OCI-LY7 (cell line): ENCODE measurements at regions not wholly inside any gene's neighbourhood (a gene's known extent, or its start where the extent isn't known, plus 50 kb on each side); places are given as distances from the start of the nearest gene placed in this dataset.

ENCODE experiments used
- BruUV-seq: library from RNA; stranded (reverse); fragments of 400-500 nt; replicated peaks from 2 replicates; lab custom pipeline; 2021; lab: Mats Ljungman, UMichigan
- CTCF ChIA-PET: fragments of 300-600 bp; sonication (Branson Sonifier 250); formaldehyde crosslinking; loops from one replicate; lab custom pipeline; 2022; ENCODE audit warnings: antibody characterized with exemption; ENCODE audit not compliant: unreplicated experiment; lab: Charles Lee
- POLR2A ChIA-PET: fragments of 300-600 bp; sonication (Branson Sonifier 250); formaldehyde crosslinking; loops from one replicate; lab custom pipeline; 2022; ENCODE audit warnings: antibody characterized with exemption; lab: Charles Lee
- DNase-seq: peaks from one replicate; pipeline ENCODE4 v3.0.0-alpha.2; 2015; ENCODE audit warnings: low spot score
- H2AFZ ChIP-seq: fragments of 200-600 bp; sonication (generic), shearing (Covaris generic); 2 replicates; pipeline ENCODE4 v1.6.1; 2014; ENCODE audit warnings: mild to moderate bottlenecking, antibody characterized with exemption, low read length, moderate library complexity
- H3K27ac ChIP-seq: fragments of 200-600 bp; sonication (generic); 2 replicates; pipeline ENCODE4 v1.5.1; 2014; ENCODE audit warnings: mixed run types, low read depth, mild to moderate bottlenecking, moderate library complexity, low read length, inconsistent platforms; ENCODE audit not compliant: poor library complexity, severe bottlenecking
- H3K36me3 ChIP-seq: fragments of 200-600 bp; sonication (generic); 2 replicates; pipeline ENCODE4 v1.6.1; 2014; ENCODE audit warnings: mild to moderate bottlenecking, antibody characterized with exemption, low read length, moderate library complexity, mixed read lengths; ENCODE audit not compliant: insufficient read depth
- H3K4me1 ChIP-seq: fragments of 200-600 bp; sonication (generic); 2 replicates; pipeline ENCODE4 v1.5.1; 2014; ENCODE audit warnings: mild to moderate bottlenecking, low read length; ENCODE audit not compliant: insufficient read depth, poor library complexity, severe bottlenecking
- H3K4me2 ChIP-seq: fragments of 200-600 bp; sonication (generic); 2 replicates; pipeline ENCODE4 v1.6.1; 2014; ENCODE audit warnings: mild to moderate bottlenecking, low read length
- H3K4me3 ChIP-seq: fragments of 200-600 bp; sonication (generic); 2 replicates; pipeline ENCODE4 v1.5.1; 2014; ENCODE audit warnings: mild to moderate bottlenecking, low read depth, low read length; ENCODE audit not compliant: poor library complexity, severe bottlenecking
- H3K79me2 ChIP-seq: fragments of 200-600 bp; sonication (generic); 2 replicates; pipeline ENCODE4 v1.6.1; 2016; ENCODE audit warnings: low read depth, mild to moderate bottlenecking, low read length, moderate library complexity, mixed read lengths; ENCODE audit not compliant: insufficient read depth
- H3K9me2 ChIP-seq: fragments of 200-600 bp; sonication (generic); 2 replicates; pipeline ENCODE4 v1.6.1; 2016; ENCODE audit warnings: mild to moderate bottlenecking, low read length, mixed read lengths; ENCODE audit not compliant: insufficient read depth
- H3K9me3 ChIP-seq: fragments of 200-600 bp; sonication (generic); 2 replicates; pipeline ENCODE4 v1.6.1; 2014; ENCODE audit warnings: mild to moderate bottlenecking, mixed run types, low read length, mixed read lengths
- H4K20me1 ChIP-seq: fragments of 200-600 bp; sonication (generic); 2 replicates; pipeline ENCODE4 v1.6.1; 2014; ENCODE audit warnings: mild to moderate bottlenecking, antibody characterized with exemption, low read length, moderate library complexity, mixed read lengths; ENCODE audit not compliant: insufficient read depth
- EZH2phosphoT487 ChIP-seq: fragments of 200-600 bp; sonication (generic); IDR thresholded peaks from 2 replicates; pipeline ENCODE4 v1.6.1; 2018; ENCODE audit warnings: low read depth, borderline replicate concordance, mild to moderate bottlenecking, mixed run types, antibody characterized with exemption, low read length, moderate library complexity, mixed read lengths
- intact Hi-C: fragments of 100-400 bp; cut with micrococcal nuclease; formaldehyde crosslinking; loops from one replicate; pipeline ENCODE4 v1.10.0; 2022; ENCODE audit not compliant: unreplicated experiment
- TF ChIP-seq, protein P1 (sequence below): fragments of 200-600 bp; sonication (generic); conservative IDR thresholded peaks from 2 replicates; pipeline ENCODE4 v1.5.1; 2014; ENCODE audit warnings: mild to moderate bottlenecking, antibody characterized with exemption, low read length, moderate library complexity, mixed read lengths

DNA sequence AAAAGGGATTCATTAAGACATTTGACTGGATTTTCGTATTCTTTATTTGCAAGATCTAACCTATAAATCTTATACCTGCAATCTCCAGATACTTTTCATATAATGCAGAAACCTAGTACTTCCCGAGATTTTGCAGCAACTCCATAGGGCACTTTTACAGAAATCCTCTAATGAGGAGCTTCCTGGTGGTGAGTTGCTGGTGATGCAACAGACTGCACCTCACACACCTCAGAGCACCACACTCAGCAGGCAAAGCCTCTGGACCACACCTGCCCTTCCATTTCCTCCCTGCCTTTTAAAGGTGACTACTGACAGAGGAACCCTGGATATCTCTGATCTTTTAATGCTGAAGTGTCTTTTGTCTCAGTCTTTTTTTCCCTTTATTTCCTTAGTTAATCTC, 289.4 kb downstream of the TRAM1L1 start:
- H3K9me2 ChIP-seq, result no peaks in the 10 kb centered on the region
- no peak for DNase-seq
- H3K4me2 ChIP-seq, result no peak overlapping the region
- H3K4me1 ChIP-seq, result no peaks in the 10 kb centered on the region
- H3K36me3 ChIP-seq, result no peaks in the 10 kb centered on the region
- intact Hi-C loops, result no loop called here
- ChIA-PET POLR2A (interaction anchor here (0.9 kb wide), 1 partner anchor 11 kb away, joined by 3 read pairs; no protein-coding TSS in a partner anchor), CTCF (no interaction called here)
- no peaks in the 10 kb centered on the region for H3K79me2 ChIP-seq
- no peak overlapping the region for H3K4me3 ChIP-seq
- no peak overlapping the region for H2AFZ ChIP-seq
- H4K20me1 ChIP-seq, result no peaks in the 10 kb centered on the region
- no peak overlapping the region for H3K27ac ChIP-seq
- BruUV-seq, result no TSS peak
- TF ChIP-seq, protein P1, sequence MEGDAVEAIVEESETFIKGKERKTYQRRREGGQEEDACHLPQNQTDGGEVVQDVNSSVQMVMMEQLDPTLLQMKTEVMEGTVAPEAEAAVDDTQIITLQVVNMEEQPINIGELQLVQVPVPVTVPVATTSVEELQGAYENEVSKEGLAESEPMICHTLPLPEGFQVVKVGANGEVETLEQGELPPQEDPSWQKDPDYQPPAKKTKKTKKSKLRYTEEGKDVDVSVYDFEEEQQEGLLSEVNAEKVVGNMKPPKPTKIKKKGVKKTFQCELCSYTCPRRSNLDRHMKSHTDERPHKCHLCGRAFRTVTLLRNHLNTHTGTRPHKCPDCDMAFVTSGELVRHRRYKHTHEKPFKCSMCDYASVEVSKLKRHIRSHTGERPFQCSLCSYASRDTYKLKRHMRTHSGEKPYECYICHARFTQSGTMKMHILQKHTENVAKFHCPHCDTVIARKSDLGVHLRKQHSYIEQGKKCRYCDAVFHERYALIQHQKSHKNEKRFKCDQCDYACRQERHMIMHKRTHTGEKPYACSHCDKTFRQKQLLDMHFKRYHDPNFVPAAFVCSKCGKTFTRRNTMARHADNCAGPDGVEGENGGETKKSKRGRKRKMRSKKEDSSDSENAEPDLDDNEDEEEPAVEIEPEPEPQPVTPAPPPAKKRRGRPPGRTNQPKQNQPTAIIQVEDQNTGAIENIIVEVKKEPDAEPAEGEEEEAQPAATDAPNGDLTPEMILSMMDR, result no peak
- TF ChIP-seq EZH2phosphoT487, result no peak
- no peaks in the 10 kb centered on the region for H3K9me3 ChIP-seq

DNA sequence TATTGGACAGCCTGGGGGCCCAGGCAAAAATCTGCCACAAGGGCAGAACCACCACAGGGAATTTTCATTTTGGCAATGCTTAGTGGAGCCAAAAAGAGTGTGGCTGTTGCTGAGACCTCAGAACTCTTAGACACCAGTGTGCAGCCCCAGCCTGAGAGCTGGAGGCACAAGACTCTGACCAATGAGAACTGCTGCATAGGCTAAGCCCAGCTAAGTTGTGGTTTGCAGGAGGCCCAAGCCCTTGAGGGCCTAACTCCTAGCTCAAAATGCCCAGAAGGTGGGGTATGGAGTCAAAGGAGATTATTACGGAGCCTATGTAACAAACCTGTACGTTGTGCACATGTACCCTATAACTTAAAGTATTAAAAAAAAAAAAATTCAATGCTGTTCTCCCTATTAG, 296.7 kb downstream of the TRAM1L1 start:
- no peak for DNase-seq
- TF ChIP-seq, protein P1, result no peak
- no peak for TF ChIP-seq EZH2phosphoT487
- Histone ChIP-seq H3K4me1 (no peaks in the 10 kb centered on the region), H3K9me3 (no peaks in the 10 kb centered on the region), H3K4me2 (no peak overlapping the region), H3K4me3 (no peak overlapping the region), H3K27ac (no peak overlapping the region), H3K79me2 (no peaks in the 10 kb centered on the region), H3K36me3 (no peaks in the 10 kb centered on the region), H2AFZ (no peak overlapping the region), H4K20me1 (no peaks in the 10 kb centered on the region), H3K9me2 (no peaks in the 10 kb centered on the region)
- CTCF ChIA-PET, result no interaction called here
- POLR2A ChIA-PET, result no interaction called here
- intact Hi-C loops, result no loop called here
- no TSS peak for BruUV-seq

DNA sequence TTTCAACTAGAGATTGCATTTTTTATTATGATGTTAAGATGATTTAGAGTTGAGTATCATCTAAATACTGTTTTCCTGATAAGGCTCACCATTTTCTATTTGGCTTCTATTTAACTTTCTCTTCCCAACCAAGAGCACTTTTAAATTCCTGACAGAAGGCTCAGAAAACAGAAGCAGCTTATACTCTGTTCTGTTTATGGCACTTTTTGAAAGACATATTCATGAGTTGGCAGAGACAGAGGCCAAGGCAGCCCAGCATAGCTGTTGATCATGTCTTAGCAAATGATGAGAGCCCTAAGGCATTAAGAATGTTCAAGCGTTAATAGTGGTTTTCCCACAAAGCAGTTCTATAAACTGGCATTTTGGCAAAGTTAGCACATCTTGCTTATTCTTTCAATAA, 330.3 kb downstream of the TRAM1L1 start:
- no peaks in the 10 kb centered on the region for H3K9me3 ChIP-seq
- ChIA-PET CTCF (no interaction called here), POLR2A (no interaction called here)
- no peaks in the 10 kb centered on the region for H3K9me2 ChIP-seq
- DNase-seq, result no peak
- TF ChIP-seq EZH2phosphoT487, result no peak
- TF ChIP-seq, protein P1, result no peak
- no TSS peak for BruUV-seq
- H3K4me3 ChIP-seq, result no peak overlapping the region
- no peaks in the 10 kb centered on the region for H4K20me1 ChIP-seq
- H3K36me3 ChIP-seq, result no peaks in the 10 kb centered on the region
- no peaks in the 10 kb centered on the region for H3K4me1 ChIP-seq
- intact Hi-C loops, result no loop called here
- H2AFZ ChIP-seq, result no peak overlapping the region
- no peak overlapping the region for H3K27ac ChIP-seq
- H3K4me2 ChIP-seq, result no peak overlapping the region
- no peaks in the 10 kb centered on the region for H3K79me2 ChIP-seq
